Neuronal stem cell (in vitro differentiated cells): ENCODE measurements at regions not wholly inside any gene's neighbourhood (a gene's known extent, or its start where the extent isn't known, plus 50 kb on each side); places are given as distances from the start of the nearest gene placed in this dataset.

ENCODE experiments used
- DNase-seq: peaks from one replicate; pipeline ENCODE4 v3.0.0-alpha.2; 2013; ENCODE audit warnings: low spot score
- H2AFZ ChIP-seq: one replicate; pipeline ENCODE4 v1.6.1; 2013; ENCODE audit warnings: mild to moderate bottlenecking, low read length, inconsistent platforms
- H2AK5ac ChIP-seq: 2 replicates; pipeline ENCODE4 v1.6.1; 2013; ENCODE audit warnings: low read depth, mild to moderate bottlenecking, inconsistent platforms, low read length, moderate library complexity, mixed read lengths
- H2BK120ac ChIP-seq: 2 replicates; pipeline ENCODE4 v1.6.1; 2013; ENCODE audit warnings: low read depth, mild to moderate bottlenecking, inconsistent platforms, low read length, moderate library complexity, mixed read lengths
- H2BK12ac ChIP-seq: one replicate; pipeline ENCODE4 v1.6.1; 2013; ENCODE audit warnings: low read length, inconsistent platforms
- H2BK15ac ChIP-seq: 2 replicates; pipeline ENCODE4 v1.6.1; 2013; ENCODE audit warnings: mild to moderate bottlenecking, low read length, inconsistent platforms, mixed read lengths
- H2BK5ac ChIP-seq: one replicate; pipeline ENCODE4 v1.6.1; 2013; ENCODE audit warnings: inconsistent platforms, mild to moderate bottlenecking, low read length, moderate library complexity
- H3K14ac ChIP-seq: one replicate; pipeline ENCODE4 v1.6.1; 2013; ENCODE audit warnings: low read length, inconsistent platforms
- H3K18ac ChIP-seq: 2 replicates; pipeline ENCODE4 v1.6.1; 2013; ENCODE audit warnings: low read length, inconsistent platforms
- H3K23ac ChIP-seq: 2 replicates; pipeline ENCODE4 v1.6.1; 2013; ENCODE audit warnings: low read depth, mild to moderate bottlenecking, mixed read lengths, low read length, inconsistent platforms; ENCODE audit not compliant: poor library complexity
- H3K27ac ChIP-seq: replicated peaks from 3 replicates; pipeline ENCODE4 v1.5.1; 2013; ENCODE audit warnings: low read length, inconsistent platforms
- H3K27me3 ChIP-seq, 3 experiments: 2 replicates each; pipeline ENCODE4 v1.6.1; 2013; ENCODE audit warnings: low read length in 3 of 3, mild to moderate bottlenecking in 2 of 3, inconsistent platforms in 1 of 3, low read depth in 1 of 3, mixed read lengths in 1 of 3, moderate library complexity in 1 of 3; ENCODE audit not compliant: control insufficient read depth in 3 of 3, insufficient read depth in 3 of 3
- H3K36me3 ChIP-seq, 2 donors: replicated peaks in 1 of 2; 2 replicates each; pipeline ENCODE4 v1.6.1; 2013; ENCODE audit warnings: low read length in 2 of 2; ENCODE audit not compliant: control insufficient read depth in 2 of 2, insufficient read depth in 2 of 2
- H3K4ac ChIP-seq: 2 replicates; pipeline ENCODE4 v1.6.1; 2013; ENCODE audit warnings: inconsistent platforms, mild to moderate bottlenecking, low read length, moderate library complexity
- H3K4me1 ChIP-seq, 2 donors: 1 replicate in 1 of 2; 2 replicates in 1 of 2; pipeline ENCODE4 v1.6.1; 2013; ENCODE audit warnings: low read length in 2 of 2, low read depth in 1 of 2; ENCODE audit not compliant: control insufficient read depth in 2 of 2, insufficient read depth in 1 of 2
- H3K4me2 ChIP-seq: one replicate; pipeline ENCODE4 v1.6.1; 2013; ENCODE audit warnings: mild to moderate bottlenecking, low read length, inconsistent platforms; ENCODE audit not compliant: insufficient read depth, poor library complexity, severe bottlenecking
- H3K4me3 ChIP-seq, 2 donors: 2 replicates each; pipeline ENCODE4 v1.5.1; 2013; ENCODE audit warnings: low read length in 2 of 2, mild to moderate bottlenecking in 2 of 2, inconsistent platforms in 1 of 2, moderate library complexity in 1 of 2
- H3K79me1 ChIP-seq: one replicate; pipeline ENCODE4 v1.6.1; 2013; ENCODE audit warnings: low read depth, mild to moderate bottlenecking, inconsistent platforms, low read length, moderate library complexity
- H3K9ac ChIP-seq: one replicate; pipeline ENCODE4 v1.6.1; 2013; ENCODE audit warnings: mild to moderate bottlenecking, low read depth, low read length, inconsistent platforms; ENCODE audit not compliant: poor library complexity
- H3K9me3 ChIP-seq, 2 donors: replicated peaks in 1 of 2; 2 replicates each; pipeline versions ENCODE3 to v1.6.1; 2013; ENCODE audit warnings: low read length in 2 of 2, mild to moderate bottlenecking in 2 of 2, inconsistent platforms in 1 of 2, low read depth in 1 of 2, mixed read lengths in 1 of 2, moderate library complexity in 1 of 2; ENCODE audit not compliant: control insufficient read depth in 2 of 2, insufficient read depth in 1 of 2
- H4K8ac ChIP-seq: one replicate; pipeline ENCODE4 v1.6.1; 2013; ENCODE audit warnings: low read depth, mild to moderate bottlenecking, inconsistent platforms, low read length, moderate library complexity
- H4K91ac ChIP-seq: one replicate; pipeline ENCODE4 v1.6.1; 2013; ENCODE audit warnings: low read length, low read depth, mild to moderate bottlenecking, inconsistent platforms; ENCODE audit not compliant: poor library complexity
- WGBS, 2 donors: extraction: QIAGEN DNeasy Blood & Tissue Kit; methylation state at CpG; one replicate each; pipeline ENCODE4 v1.1.7; 2013; ENCODE audit warnings: missing lambda C conversion rate in 2 of 2, mixed read lengths in 1 of 2; ENCODE audit not compliant: insufficient read length in 2 of 2, insufficient replicate concordance in 1 of 2; ENCODE audit errors: extremely low coverage in 2 of 2; 5-methylcytosine and 5-hydroxymethylcytosine counted together

DNA sequence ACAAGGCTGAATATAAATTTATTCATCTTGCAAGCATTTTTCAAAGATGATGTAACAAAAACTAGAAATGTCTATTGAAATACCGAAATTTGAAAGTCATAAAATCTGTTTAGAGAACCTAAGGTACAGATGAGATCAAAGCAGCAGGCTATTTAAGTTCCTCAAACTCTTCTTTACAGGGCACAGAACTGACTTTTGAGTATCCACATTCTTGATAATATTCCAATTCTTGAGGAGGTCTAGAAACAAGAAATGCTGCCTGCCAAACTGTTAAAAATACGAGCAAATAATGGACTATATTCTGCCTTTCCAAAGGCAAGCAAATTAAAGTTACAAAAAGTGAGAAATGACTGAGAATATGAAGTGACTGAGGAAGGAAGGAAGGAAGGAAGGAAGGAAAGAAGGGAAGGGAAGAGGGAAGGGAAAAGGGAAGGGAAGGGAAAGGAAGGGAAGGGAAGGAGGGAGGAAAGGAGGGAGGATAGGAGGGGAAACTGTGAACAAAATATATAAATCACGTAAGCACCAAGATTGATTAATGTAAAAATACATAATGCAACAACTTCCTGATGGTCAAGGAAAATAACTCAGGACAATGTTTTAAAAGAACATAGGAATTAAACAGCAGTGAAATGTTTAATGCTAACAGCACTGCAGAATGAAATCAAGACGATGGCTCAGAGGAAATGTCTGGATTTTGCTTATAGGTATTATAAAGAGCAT, 248.9 kb upstream of the HNRNPA3 start:
- H4K91ac ChIP-seq: no peak overlapping the region
- H3K18ac ChIP-seq: no peak overlapping the region
- H3K9ac ChIP-seq: no peak overlapping the region
- no peak overlapping the region for H2AFZ ChIP-seq
- no peak overlapping the region for H3K23ac ChIP-seq
- WGBS, 2 donors: no CpG with 5 or more reads among the region's 4 CpGs
- H3K4me2 ChIP-seq: no peak overlapping the region
- no peaks in the 10 kb centered on the region for H3K36me3 ChIP-seq
- no peak for DNase-seq
- no peak overlapping the region for H3K4ac ChIP-seq
- H2BK12ac ChIP-seq: no peak overlapping the region
- H3K27me3 ChIP-seq: peaks cover 0 to 10% (median 0%) of the 10 kb centered on the region in 3 experiments
- H3K9me3 ChIP-seq: no peaks in the 10 kb centered on the region
- H4K8ac ChIP-seq: no peak overlapping the region
- no peak overlapping the region for H3K27ac ChIP-seq
- no peak overlapping the region for H3K4me3 ChIP-seq
- H3K14ac ChIP-seq: no peak overlapping the region
- H2BK120ac ChIP-seq: no peak overlapping the region
- H2BK5ac ChIP-seq: no peak overlapping the region
- H2BK15ac ChIP-seq: no peak overlapping the region
- no peaks in the 10 kb centered on the region for H3K79me1 ChIP-seq
- H3K4me1 ChIP-seq: peaks cover 0 to 4% of the 10 kb centered on the region in 2 donors
- no peak overlapping the region for H2AK5ac ChIP-seq

GRCh38 chr2:176967911-176968450, 244.6 kb upstream of the HNRNPA3 start:
- no peak overlapping the region for H3K18ac ChIP-seq
- no peaks in the 10 kb centered on the region for H3K4me1 ChIP-seq
- H3K27ac ChIP-seq: no peak overlapping the region
- no peak overlapping the region for H2AK5ac ChIP-seq
- no peak overlapping the region for H2BK5ac ChIP-seq
- H3K23ac ChIP-seq: no peak overlapping the region
- H2BK120ac ChIP-seq: no peak overlapping the region
- H4K8ac ChIP-seq: no peak overlapping the region
- H4K91ac ChIP-seq: no peak overlapping the region
- no peaks in the 10 kb centered on the region for H3K79me1 ChIP-seq
- H3K9me3 ChIP-seq: no peaks in the 10 kb centered on the region
- H3K4ac ChIP-seq: no peak overlapping the region
- DNase-seq: no peak
- H2AFZ ChIP-seq: no peak overlapping the region
- H3K9ac ChIP-seq: no peak overlapping the region
- no peak overlapping the region for H2BK15ac ChIP-seq
- H3K14ac ChIP-seq: no peak overlapping the region
- no peak overlapping the region for H3K4me3 ChIP-seq
- H3K36me3 ChIP-seq: no peaks in the 10 kb centered on the region
- no peak overlapping the region for H2BK12ac ChIP-seq
- peaks cover 0 to 6% (median 0%) of the 10 kb centered on the region in 3 experiments for H3K27me3 ChIP-seq
- H3K4me2 ChIP-seq: no peak overlapping the region

- Histone ChIP-seq H3K4ac (no peak overlapping the region), H3K23ac (no peak overlapping the region), H2BK5ac (no peak overlapping the region), H3K4me3 (no peak overlapping the region), H2BK12ac (no peak overlapping the region), H3K27me3 (no peaks in the 10 kb centered on the region), H3K14ac (no peak overlapping the region), H3K36me3 (no peaks in the 10 kb centered on the region), H4K8ac (no peak overlapping the region), H3K4me1 (no peaks in the 10 kb centered on the region), H3K79me1 (no peaks in the 10 kb centered on the region), H3K9me3 (no peaks in the 10 kb centered on the region), H2BK120ac (no peak overlapping the region), H3K27ac (no peak overlapping the region), H3K9ac (no peak overlapping the region), H2AK5ac (no peak overlapping the region), H3K18ac (no peak overlapping the region), H3K4me2 (no peak overlapping the region), H4K91ac (no peak overlapping the region), H2BK15ac (no peak overlapping the region), H2AFZ (no peak overlapping the region)
- no CpG with 5 or more reads among the region's 2 CpGs for WGBS, 2 donors
- DNase-seq: no peak
Measured at GRCh38 chr2:176969642-176970359, 242.8 kb upstream of the HNRNPA3 start.
